AML-193 (cell line): ENCODE measurements at regions not wholly inside any gene's neighbourhood (a gene's known extent, or its start where the extent isn't known, plus 50 kb on each side); places are given as distances from the start of the nearest gene placed in this dataset.

Source experiments
- DNase-seq, 2 experiments: peaks; one replicate each; lab custom pipeline; 2025; lab: John Stamatoyannopoulos, UW

DNA sequence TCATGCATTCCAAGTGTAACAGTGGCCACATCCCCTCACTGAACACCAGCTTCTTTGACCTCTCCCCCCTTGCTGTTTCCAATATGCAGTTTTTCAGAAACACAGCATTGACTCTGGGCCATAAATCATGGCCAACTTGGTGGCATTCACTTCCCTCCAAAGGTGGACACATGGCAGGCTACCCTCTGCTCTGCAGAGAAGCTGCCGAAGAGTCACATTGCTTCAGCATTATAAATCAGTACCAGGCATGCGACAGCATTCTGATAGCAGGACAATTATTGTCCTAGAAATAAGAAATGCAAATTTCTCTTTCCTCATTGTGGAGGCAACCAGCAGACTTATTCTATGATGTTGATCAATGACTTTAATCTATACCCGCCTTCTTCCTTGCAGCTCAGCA lies 475.4 kb upstream of the GHITM start:
- no peak for DNase-seq

DNA sequence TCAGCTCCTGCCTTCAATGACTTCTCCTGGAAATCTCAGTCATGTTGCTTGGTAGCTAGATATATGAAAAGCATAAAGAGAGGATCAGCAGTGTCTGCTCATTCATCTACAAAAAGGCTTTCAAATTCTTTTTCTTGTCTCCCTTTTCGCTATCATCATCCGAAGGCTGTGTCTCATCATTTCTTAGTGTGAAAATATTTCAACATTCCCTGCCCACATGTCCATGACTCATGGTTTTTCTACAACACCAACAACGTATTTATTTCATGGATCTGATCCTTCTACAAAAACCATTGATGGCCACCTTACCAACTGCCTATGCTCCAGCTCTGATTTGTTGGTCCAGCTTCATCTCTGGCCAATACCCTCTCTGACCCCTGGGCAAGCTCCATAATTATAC lies 472.5 kb upstream of the GHITM start:
- no peak for DNase-seq

DNA sequence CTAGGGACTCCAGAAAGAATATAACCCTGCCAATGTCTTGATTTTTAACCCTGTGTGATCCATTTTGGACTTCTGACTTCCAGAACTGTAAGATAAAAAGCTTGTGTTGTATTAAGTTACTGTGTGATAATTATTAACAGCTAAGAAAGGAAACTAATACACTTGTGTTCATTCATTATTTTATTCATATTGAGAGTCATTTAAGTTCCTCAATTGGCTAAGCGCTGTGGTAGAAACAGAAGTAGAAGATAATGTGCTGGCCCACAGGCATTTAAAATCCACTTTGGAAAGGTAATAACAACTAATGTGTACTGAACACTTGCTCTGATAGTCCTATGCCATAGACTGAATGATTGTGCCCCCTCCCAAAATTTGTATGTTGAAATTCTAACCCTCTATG lies 471.7 kb upstream of the GHITM start:
- no peak for DNase-seq

DNA sequence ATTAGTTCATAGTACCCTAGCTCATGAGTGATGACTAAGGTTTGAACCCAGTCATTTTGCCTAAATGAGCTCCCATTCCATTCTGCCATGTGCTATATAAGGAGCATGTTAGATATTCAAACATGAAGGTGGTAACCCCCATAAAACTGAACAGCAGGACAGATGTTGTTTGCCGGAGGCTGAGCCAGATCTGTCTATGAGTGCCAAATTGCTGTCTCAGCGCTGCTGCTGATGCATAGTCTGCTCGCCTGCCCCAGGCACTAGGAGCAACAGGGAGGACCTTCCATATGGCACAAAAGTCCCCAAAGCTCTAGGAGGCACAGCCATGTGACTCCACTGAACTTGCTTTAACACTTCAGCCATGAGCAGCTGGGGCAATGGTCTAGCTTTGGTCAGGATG lies 466.0 kb upstream of the GHITM start:
- DNase-seq: no peak

DNA sequence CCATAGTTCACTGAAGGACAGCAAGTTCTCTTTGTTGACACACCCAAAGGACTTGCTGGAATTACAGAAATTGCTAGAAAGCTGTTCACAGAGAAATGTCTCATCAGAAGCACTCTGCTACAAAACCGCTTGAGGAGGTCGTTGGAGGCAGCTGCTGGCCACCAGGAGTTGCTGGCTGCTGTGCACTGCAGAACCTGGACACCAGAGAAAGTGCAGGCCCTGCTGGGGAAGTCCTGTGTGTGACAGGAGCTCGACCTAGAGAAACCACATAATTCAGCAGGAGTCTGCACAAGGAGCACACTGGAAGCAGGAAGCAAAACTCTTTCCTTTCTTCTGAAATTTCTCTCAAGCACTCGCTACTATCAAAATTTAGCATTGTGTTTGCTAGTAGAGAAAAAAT lies 461.5 kb upstream of the GHITM start:
- no peak for DNase-seq

DNA sequence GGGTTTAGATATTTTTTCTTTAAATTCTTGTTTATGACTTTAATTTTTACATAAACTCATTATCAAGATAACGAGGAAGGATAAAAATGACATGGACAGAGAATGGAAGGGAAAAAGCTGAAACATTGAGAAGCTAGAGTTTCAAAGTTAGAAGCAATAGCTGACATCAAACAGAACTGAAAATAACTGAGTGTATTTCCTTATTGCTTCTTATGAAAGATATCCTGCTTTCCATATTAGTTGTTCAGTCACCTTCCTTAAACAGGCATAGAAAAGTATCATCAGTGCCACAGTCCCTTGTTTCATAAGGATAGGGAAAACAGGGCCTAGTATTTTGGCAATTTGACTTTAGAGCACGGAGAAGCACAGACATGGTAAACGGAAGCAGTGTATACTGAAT lies 460.5 kb upstream of the GHITM start:
- DNase-seq: no peak

DNA sequence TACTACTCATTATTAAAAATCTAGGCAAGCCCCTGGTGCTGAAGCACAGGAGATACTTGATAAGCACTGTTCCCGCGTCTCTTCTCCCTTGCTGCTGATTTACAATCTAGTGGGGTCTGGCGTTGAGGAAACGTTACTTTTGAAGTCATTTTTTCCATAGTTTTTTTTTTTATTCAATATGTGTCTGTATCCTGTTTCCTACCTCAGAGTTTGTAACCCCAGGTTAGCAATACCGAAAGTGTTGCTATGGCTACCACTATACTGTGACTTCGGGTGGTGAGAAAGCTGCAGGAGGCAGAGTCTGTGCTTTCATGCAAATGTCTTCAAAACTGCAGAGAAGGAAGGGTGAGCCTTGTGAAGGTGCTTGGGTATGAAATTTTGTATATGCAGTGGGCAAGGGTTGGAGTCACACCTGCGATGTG lies 458.8 kb upstream of the GHITM start:
- DNase-seq: no peak

DNA sequence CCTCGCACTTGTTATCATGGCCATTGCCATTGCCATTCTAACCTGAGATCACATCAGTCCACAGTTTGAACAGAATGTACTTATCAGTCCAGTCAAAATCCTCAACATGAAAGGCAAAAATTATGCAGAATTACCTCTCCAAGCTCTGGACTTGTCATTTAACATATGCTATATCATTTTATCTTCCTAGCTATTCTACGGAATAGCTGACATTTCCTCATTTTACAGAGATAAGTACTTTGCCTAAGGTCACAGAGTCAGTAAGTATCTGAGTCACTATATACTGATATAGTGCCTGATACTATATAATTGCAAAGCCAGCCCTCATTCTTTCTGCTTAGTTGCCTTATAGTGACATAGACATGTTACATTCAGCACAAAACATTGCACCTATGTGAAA lies 456.9 kb upstream of the GHITM start:
- no peak for DNase-seq

DNA sequence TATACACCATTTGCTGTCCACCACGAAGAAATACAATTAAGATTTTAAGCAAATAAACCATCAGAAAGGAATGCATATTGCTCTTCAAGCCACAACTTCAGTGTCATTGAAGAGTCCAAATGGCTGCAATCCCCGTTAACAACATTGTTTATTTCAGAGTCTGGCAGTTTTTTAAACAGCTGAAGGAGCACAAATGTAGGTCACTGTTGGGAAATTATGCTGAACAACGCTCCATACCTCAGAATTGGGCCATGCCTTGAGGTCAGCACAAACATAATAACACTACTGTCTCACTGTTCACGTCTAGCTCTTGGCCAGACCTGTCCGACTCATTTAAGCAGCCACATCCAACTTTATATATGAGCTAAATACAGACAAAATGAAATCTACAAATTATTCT lies 453.9 kb upstream of the GHITM start:
- no peak for DNase-seq

DNA sequence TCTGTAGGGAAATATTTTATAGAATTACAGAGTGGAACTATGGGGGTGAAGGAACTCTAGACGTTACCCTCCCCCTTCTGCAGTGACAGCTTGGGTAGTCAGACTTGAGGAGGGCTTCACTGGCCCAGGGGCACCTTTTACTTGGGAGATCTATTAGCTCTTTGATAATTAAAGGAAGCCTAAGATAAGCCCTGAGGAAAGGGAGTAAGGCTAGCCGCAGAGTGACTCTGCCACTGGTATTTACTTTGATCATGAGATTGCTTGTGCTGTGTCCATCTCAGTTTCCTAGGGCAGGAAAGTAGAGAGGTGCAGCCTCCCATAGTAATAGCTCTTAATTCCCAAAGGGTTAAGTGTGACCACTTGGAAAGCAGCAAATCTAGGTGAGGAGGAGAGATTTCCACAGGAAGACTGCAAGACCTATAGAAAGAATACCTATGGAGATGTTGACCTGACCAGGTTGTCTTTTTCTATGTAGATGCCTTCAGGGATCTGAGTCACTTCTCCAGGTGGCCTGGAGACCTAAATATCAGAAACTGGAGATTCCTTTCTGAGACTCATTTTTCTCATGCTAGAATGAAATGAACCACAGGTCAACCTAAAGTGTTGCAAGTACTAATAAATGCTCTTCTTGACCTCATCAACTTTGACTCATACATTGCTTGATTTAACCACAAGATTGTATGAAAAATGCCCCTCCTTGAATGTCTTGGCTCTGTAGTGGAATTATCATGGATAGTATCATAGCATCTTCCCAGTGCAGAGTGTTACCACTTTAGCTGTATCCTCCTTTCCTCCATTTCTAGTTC lies 447.3 kb upstream of the GHITM start:
- no peak for DNase-seq

DNA sequence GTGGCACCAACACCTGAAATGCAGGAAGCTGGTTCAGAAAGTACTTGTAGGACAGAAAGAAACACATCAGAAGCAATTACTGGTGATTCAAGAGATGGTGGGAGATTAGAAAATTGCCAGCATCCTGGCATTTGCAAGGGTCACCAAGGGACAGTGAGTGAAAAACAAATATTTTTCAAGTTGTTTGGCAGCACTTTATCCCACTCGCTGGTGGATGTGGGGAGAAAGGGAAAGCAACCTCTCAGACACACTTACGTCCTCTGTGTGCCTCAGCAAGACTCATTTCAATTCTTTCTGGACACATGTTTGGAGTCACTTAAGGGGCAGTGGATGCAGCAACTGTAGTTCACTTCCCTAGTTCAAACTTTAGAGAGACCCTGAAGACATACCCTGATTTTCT lies 440.4 kb upstream of the GHITM start:
- DNase-seq: no peak

DNA sequence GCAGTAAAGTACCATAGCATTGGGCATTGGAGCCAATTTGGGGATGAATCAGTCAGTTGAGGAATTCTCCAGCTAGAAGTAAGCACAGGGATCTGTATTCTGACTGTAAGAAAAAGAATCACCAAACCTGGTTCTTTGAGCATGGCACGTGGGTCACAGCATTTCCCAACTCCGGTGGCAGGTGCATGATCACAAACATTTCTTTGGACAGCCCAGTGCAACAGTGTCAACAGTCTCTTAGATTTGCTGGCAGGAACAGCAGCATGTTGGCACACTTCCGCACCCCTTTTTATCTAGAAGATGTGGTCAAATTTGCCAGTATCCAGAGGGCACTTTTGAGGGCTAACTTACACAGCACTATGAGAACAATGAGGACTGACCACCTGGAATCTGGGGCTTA lies 437.5 kb upstream of the GHITM start:
- DNase-seq: no peak

DNA sequence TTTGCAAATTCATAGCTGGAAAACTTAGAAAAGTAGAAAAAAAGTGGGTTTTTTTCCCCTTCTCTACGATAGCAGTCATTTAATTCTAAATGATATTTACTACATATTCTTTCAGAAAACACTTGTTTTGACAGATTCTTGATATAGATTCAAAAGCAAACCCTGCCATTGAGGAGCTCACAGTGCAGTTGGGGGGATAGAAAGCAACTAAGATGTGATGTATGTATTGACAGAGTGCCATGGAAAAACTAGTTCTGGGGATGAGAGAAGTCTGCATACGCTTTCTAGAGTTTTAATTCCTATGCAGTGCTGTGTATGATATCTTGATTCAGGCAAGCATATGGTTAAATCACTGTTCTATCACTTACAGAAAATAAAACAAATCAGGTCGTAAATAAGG lies 436.6 kb upstream of the GHITM start:
- DNase-seq: no peak

DNA sequence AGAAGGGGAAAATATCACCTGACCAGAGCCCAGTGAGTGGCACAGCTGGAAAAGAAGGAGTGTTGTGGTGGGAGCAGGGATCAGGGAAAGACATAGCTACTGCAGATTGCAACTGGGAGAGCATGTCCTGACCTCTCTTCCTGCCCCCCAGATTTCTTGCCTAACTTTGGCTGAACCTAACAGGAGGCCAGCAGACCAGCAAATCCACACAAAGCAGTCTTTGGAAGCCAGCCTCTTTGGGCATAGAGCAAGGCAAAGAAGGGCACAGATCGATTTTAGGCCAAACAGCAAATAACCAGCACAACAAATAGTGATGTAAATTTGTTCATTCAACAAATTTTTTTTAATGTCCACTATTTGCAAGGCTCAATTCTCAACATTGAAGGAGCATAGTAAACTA lies 433.2 kb upstream of the GHITM start:
- no peak for DNase-seq

DNA sequence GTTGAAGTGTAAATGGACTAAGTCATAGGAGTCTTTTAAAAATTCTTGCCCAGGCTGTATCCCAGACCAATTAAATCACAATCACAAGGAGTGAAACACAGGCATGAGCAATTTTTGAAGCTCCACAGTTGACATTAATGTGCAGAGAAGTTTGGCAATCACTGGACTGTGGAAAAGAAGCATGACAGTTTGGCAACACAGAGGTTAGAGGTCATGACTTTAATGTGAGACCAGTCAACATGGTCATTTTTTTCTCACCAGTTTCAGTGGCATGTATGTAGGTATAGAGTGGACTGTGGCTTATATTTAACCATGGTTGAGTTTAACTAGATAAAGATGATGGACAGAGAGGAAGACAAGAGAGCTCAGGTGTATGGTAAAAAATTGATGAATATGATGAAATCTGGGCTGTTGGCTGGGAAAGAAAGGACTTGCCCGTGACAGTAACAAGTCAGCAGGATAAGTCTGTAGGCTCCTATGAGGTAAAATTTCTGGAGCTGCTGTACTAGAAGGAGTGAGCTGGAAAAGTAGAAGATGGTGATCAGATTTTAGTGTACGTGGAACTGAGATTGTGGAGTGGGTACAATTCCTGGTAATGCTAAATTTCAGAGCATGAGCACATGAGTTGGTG lies 432.2 kb upstream of the GHITM start:
- no peak for DNase-seq

DNA sequence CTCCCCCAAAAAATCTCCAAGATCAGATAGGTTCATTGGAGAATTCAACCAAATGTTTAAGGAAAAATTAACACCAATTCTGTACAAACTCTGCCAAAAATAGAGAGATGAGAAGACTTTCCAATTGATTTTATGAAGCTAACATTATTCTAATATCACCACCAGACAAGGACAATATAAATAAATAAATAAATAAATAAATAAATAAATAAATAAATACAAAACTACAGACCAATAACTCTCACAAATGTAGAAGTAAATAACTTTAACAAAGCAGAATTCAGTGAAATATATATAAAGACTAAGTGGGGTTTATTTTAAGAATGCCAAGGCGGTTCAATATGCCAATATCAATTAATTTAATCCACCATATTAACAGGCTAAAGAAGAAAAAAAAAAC lies 425.9 kb upstream of the GHITM start:
- DNase-seq: no peak

DNA sequence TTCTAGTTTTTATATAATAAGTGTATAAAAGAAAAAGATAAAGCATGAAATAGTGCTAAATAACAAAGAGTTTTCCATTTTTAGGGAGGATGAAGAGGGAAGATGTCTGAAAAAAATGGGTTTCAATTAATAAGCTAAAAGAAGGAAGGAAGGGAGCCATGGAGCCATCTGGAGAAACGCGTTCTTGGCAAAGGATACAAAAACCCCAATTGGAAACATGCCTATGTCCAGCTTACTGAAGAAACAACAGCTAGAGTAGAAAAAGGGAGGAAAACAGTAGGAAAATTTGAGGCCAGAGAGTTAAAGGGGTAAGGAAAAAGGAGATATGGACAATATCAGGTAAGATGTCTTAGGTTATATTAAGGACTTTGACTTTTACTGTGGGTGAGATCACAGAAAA lies 416.2 kb upstream of the GHITM start:
- no peak for DNase-seq

DNA sequence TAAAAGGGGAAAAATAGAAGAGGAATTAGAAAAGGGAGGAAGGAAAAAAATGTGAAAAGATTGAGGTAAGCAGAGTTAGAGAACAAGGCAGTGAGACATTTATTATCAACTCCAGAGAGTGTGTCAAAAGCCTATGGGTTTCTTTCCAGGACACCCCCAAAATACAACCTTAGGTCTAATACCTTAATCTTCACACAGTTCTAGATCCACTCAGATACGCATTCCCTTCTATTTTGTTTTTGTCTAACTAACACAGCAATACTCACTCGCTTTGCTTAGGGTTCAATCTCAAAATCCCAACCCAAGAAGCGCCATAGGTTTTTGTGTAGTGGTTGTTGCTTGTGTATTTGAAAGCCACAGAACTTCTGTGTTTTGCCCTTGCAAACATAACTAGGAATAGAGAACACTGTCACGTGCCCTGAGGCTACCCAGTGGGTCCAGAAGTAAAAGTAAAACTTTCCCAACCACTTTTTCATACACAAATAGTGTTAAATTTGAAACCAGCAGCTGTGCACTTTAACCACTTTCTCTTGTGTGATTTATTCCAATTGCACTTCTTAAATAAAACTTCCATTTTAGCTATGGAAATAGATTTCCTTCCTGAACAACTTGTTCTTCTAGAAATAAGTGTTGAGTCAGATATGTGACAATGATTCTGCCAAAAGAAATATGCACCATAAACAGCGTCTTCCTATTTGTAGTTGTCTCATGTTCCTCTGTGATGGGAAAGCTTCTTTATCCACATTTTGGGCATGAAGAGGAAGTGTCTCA lies 414.7 kb upstream of the GHITM start:
- no peak for DNase-seq

DNA sequence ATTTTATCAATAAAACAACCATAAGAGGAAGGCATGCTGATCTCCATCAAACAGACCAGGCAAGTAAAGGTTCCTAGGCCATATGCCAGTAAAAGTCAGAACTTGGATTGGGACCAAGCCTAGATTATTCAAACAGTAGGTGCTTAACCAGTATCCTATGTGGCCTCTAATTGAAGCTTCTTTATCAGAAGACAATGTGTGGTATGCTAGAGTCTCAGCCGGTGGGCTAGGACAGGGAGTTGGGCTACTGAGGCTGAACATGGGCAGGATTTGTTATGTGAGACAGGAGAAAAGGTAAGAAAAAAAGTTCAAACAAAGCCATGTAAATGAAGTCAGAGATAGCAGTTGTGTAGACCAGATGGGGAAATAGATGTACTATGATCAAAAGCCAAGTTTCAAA lies 413.7 kb upstream of the GHITM start:
- DNase-seq: no peak

DNA sequence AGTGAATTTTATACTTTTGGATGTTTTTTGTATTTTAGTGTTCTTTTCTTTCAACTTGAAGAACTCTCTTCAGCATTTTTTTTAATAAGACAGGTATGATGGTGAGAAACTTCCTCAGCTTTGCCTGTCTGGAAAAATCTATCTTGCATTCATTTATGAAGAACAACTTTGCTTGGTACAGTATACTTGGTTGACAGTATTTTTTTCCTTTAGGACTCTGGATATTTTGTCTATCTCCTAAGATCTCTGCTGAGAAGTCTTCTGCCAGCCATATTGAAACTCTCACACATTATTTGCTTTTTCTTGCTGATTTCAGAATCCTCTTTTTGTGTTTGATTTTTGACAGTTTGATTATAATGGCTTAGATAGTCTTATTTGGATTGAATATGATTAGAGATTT lies 405.0 kb upstream of the GHITM start:
- DNase-seq: no peak

DNA sequence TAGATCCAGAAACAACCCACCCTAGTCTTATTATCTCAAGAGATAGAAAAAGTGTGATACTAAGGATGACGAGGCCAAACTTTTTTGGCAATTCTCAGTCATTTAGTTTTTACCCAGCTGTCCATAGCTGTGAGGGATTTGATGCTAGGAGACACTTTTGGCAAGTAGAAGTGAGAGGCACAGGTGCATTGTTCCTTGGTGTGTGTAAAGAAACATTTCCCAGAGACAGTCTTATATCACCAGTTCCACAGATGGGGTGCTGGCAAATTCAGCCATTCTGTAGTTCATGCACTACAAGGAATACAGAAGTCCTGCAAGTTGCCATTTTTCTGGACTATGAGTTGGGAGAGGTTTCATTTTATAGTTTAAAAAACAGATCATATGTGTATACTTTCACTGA lies 403.3 kb upstream of the GHITM start:
- DNase-seq: no peak

DNA sequence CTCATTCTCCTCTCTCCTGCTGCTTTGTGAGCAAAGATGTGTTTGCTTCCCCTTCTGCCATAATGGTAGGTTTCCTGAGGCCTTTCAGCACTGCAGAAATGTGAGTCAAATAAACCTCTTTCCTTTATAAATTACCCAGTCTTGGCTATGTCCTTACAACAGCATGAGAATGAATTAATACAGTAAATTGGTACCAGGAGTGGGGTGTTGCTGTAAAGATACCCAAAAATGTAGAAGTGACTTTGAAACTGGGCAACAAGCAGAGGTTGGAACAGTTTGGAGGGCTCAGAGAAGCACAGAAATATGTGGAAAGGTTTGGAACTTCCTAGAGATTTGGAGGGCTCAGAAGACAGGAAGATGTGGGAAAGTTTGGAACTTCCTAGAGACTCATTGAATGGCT lies 388.7 kb upstream of the GHITM start:
- no peak for DNase-seq

DNA sequence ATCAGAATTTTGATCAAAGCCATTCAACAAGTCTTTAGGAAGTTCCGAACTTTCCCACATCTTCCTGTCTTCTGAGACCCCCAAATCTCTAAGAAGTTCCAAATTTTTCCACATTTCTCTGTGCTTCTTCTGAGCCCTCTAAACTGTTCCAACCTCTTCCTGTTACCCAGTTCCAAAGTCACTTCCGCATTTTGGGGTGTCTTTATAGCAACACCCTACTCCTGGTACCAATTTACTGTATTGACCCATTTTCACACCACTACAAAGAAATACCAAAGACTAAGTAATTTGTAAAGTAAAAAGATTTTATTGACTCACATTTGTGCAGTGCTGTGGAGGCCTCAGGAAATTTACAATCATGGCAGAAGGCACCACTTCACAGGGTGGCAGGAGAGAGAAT lies 385.8 kb upstream of the GHITM start:
- DNase-seq: no peak
